HFF-Myc (cell line): ENCODE measurements at regions not wholly inside any gene's neighbourhood (a gene's known extent, or its start where the extent isn't known, plus 50 kb on each side); places are given as distances from the start of the nearest gene placed in this dataset.
"Not testable (repeated sequence)": the region's sequence is repeated elsewhere in the genome, so short reads cannot be mapped to it uniquely, and the experiment has no call there.

Experiments used
- DNase-seq: peaks from one replicate; pipeline ENCODE4 v3.0.0-alpha.2; 2011; ENCODE audit warnings: low read depth; ENCODE audit errors: extremely low read depth
- H3K4me3 ChIP-seq: replicated peaks from 2 replicates; pipeline ENCODE4 v1.5.1; 2011; ENCODE audit warnings: low read depth, mild to moderate bottlenecking, control low read depth, low read length
- CTCF ChIP-seq: IDR thresholded peaks from 2 replicates; pipeline ENCODE4 v1.5.1; 2012; ENCODE audit warnings: mild to moderate bottlenecking, low read depth, low read length, control low read depth; ENCODE audit errors: missing control alignments

GRCh38 chr5:67935908-67936566, 279.5 kb upstream of the PIK3R1 start:
- no peak overlapping the region for H3K4me3 ChIP-seq
- DNase-seq = no peak
- no peak for TF ChIP-seq CTCF

- TF ChIP-seq CTCF = no peak
These were observed 280.6 kb upstream of the PIK3R1 start for GRCh38 chr5:67934976-67935375.

GRCh38 chr5:67925511-67925910, 290.0 kb upstream of the PIK3R1 start:
- no peak for DNase-seq
- no peak for TF ChIP-seq CTCF
- no peak overlapping the region for H3K4me3 ChIP-seq

More at GRCh38 chr5:67934976-67935375, 280.6 kb upstream of the PIK3R1 start:
- no peak overlapping the region for H3K4me3 ChIP-seq
- DNase-seq = no peak

GRCh38 chr5:67921004-67921601, 294.5 kb upstream of the PIK3R1 start:
- TF ChIP-seq CTCF = no peak
- H3K4me3 ChIP-seq = no peak overlapping the region
- no peak for DNase-seq

- not testable (repeated sequence) for H3K4me3 ChIP-seq, DNase-seq
These were observed 296.0 kb upstream of the PIK3R1 start for GRCh38 chr5:67919532-67919931.

- TF ChIP-seq CTCF = no peak
- DNase-seq = no peak
- no peak overlapping the region for H3K4me3 ChIP-seq
These were observed 298.0 kb upstream of the PIK3R1 start for GRCh38 chr5:67917561-67917960.

- TF ChIP-seq CTCF = no peak
- no peak for DNase-seq
- H3K4me3 ChIP-seq = no peak overlapping the region
These were observed 305.0 kb upstream of the PIK3R1 start for GRCh38 chr5:67910546-67910945.
